NCI-H128 (cell line): ENCODE measurements at regions not wholly inside any gene's neighbourhood (a gene's known extent, or its start where the extent isn't known, plus 50 kb on each side); places are given as distances from the start of the nearest gene placed in this dataset.

ENCODE experiments used
- DNase-seq: peaks from one replicate; lab custom pipeline; 2025; ENCODE audit not compliant: unreplicated experiment; lab: John Stamatoyannopoulos, UW

DNA sequence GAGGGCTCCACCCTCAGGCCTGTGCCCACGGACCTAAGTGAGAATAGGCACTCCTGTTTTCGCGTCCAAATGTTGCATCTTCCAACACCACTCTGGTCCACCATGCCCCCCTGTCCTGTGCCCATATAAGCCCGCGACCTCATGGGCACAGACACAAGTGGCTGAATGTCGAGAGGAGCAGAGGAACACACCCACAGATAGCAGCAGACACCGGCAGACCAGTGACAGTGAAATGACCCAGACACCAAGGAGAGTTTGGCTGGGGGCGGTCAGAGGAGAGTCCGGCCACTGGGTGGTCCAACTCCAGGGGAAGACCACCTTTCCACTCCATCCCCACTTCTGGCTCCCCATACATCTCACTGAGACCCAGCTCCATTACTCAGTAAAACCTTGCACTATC lies 161.4 kb upstream of the DAB2 start:
- DNase-seq, result no peak

- DNase-seq, result no peak
These were observed 160.1 kb upstream of the DAB2 start for GRCh38 chr5:39584927-39585326.

DNA sequence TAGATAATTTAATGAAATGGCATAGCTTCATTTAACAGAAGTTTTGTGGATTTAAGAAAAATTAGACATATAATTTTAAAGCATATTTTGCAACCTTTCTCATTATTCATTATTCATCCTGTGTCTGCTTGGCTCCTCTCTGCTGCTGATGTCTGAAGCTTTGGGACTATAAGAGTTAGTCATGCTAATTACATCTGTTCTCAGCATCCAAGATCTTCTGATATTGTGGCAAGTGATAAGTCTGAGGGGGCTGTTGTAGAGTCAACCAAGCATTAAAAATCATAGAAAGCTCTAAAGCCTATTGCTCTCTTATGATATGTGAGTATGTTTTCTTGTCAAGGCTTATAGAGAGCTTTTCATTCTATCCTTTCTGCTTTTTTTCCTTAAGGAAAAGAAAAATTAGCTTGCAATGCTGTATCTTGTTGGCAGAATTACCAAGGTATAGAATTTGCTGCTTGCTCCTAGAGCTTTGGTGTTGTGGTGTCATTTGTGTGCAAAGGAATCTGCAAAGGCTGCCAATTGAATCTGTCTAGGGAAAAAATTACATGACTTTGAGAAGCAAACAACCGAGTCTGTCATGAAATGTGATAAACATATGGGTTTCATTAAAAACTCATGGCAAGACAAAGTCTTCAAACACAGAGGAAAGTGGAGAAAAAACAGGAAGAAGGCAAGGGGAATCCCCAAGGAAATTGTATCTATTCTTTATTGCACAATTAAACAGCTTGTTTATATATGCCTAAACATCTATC lies 156.1 kb upstream of the DAB2 start:
- no peak for DNase-seq

GRCh38 chr5:39579750-39580149 lies 155.0 kb upstream of the DAB2 start:
- no peak for DNase-seq

GRCh38 chr5:39578887-39579497 lies 154.2 kb upstream of the DAB2 start:
- no peak for DNase-seq

DNA sequence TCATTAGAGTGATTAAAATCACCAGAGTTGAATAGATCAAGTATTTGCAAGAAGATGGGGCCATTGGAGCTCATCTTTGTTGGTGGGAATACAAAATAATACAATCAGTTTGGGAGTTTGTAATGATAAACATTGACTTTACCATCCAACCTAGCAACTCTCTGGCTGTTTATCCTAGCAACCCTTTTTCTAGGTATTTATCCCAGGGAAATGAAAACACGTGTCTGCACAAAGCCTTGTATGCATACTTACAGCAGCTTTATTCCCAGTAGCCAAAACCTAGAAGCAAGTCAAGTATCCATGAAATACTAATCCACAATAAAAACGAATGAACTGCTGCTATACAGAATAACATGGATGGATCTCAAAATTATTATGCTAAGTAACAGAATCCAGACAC lies 152.7 kb upstream of the DAB2 start:
- DNase-seq, result no peak

- DNase-seq, result no peak
These were observed 145.7 kb upstream of the DAB2 start for GRCh38 chr5:39570403-39571027.

- DNase-seq, result no peak
These were observed 145.1 kb upstream of the DAB2 start for GRCh38 chr5:39569857-39570256.

DNA sequence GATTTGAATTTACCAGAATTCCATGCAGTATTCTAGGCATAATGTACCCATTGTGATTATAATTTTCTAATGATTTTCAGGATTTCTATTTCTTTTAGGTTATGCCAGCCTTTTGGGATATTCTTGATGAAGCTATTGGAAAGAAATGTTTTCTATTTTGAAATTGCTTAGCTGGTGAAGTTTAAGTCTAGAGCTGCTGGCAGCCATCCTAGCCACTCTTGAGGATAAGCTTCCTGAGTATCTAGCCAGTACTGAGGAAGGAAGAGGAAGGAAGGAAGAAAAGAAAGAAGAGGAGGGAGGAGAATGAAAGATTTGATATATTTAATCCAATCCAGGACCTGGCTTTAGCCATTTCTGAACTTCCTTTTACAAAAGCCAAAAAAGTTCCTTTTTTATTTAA lies 142.1 kb upstream of the DAB2 start:
- no peak for DNase-seq

DNA sequence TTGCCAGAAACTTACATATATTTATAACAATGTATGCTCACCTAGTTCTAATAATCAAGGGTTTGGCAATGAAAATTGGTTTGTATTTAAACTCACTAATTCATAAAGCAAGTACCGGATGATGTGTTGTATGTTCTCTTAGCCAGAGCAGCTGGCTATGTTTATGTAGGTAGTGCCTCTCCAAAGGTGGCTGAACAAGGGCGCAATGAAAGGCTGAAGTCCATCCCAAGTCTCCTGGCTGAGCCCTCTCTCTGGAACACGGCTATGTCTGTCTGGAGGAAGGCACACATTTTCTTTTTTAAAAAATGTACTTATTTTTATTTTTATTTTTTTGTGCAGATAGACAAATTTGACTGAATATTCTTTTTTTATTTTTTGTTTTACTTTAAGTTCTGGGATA lies 141.2 kb upstream of the DAB2 start:
- DNase-seq, result no peak

DNA sequence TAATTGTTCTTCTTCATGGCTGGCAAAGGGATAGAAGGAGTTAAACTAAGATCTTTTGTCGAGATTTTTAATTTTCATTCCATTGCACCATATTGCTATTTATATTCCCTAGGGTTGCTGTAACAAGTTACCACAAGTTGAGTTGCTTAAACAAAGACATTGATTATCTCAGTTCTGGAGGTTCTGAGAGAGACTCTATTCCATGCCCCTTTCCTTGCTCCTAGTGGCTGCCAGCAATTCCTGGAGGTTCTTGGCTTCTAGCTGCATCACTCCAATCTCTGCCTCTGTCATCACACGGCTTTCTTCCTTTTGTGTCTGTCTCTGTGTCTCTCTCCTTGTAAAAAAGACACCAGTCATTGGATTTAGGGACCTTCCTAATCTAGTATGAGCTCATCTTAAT lies 136.6 kb upstream of the DAB2 start:
- DNase-seq, result no peak

GRCh38 chr5:39560726-39561125 lies 135.9 kb upstream of the DAB2 start:
- no peak for DNase-seq

- no peak for DNase-seq
These were observed 135.1 kb upstream of the DAB2 start for GRCh38 chr5:39559923-39560322.

DNA sequence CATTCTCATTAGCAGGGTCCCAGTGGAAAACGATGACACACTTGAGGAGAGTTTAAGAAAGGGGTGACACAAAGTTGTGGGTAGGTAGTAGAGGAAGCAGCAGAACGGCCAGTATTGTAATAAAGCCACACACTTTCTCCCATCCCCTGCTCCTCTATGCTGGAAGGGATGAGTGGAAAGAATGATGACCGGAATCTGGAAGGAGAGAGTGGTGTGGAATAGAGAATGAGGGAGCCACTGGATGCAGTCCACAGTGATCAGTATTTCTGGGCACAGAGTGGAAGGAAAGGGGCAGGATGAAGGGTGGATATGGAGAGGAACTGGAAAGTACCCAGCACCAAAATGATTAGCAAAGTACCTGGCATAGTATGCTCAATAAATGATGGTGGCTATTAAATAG lies 133.8 kb upstream of the DAB2 start:
- DNase-seq, result no peak

- no peak for DNase-seq
These were observed 131.0 kb upstream of the DAB2 start for GRCh38 chr5:39555788-39556187.

- DNase-seq, result no peak
These were observed 122.9 kb upstream of the DAB2 start for GRCh38 chr5:39547553-39548154.

GRCh38 chr5:39544941-39545340 lies 120.2 kb upstream of the DAB2 start:
- no peak for DNase-seq

GRCh38 chr5:39543335-39543734 lies 118.6 kb upstream of the DAB2 start:
- no peak for DNase-seq

DNA sequence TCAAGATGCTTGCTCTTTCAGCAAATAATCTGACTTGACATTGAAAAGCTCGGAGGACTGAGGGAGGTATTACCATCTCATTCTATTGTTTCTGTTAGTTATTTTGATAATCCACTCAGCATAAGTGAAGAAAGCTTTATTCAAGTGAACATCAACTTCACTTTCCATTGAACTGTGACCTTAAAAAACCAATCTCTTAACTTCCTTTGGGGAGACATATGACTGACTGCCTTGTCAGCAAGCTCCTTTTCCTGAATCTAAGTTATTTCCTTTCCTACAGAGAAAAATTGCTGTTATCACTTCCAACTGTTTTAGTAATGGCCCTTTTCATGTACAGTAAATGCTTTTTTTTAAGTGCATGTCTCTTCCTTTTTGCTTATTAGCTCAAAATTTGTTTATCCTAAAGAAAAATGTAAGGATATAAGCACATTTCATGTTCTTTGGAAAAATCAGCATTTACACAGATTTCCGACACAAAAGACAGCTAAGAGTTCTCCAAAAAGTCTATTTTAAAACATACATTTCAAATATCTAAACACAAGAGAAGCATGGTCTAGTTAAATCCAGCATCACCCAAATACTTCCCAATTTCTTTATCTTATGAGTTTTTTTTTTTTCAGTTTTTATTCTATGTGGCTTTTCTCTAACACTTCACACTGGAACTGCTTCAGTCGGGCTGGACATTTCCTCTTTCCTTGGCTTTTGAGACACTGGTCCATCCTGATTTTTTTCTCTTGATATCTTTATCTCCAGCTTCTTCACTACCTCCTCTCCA lies 117.9 kb upstream of the DAB2 start:
- no peak for DNase-seq

DNA sequence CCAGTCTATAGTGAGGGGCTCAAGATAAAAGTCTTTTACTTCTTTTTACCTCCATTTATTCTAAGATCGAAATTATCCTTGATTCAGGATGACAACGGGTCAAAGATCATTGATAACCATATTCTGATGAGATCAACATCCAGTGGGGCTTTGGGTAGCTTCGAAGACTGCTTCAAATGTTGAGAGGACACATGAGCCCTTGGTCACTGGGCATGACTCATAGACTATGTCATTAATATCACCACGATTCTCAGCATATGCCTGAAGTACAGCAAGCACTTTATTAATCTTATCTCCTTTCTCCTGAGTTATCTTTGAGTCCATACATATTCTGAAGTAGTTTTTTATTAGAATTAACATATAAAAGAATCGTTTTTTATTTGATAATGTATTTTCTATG lies 117.1 kb upstream of the DAB2 start:
- no peak for DNase-seq

GRCh38 chr5:39539470-39539869 lies 114.7 kb upstream of the DAB2 start:
- DNase-seq, result no peak
